Neuron (in vitro differentiated cells): ENCODE measurements at regions not wholly inside any gene's neighbourhood (a gene's known extent, or its start where the extent isn't known, plus 50 kb on each side); places are given as distances from the start of the nearest gene placed in this dataset.
"Not testable (repeated sequence)": the region's sequence is repeated elsewhere in the genome, so short reads cannot be mapped to it uniquely, and the experiment has no call there.

ENCODE experiments used
- H2AFZ ChIP-seq: one replicate; pipeline ENCODE4 v1.6.1; 2013; ENCODE audit warnings: low read depth, mild to moderate bottlenecking, inconsistent platforms, low read length, moderate library complexity
- H3K27me3 ChIP-seq: one replicate; pipeline ENCODE4 v1.6.1; 2013; ENCODE audit warnings: low read length; ENCODE audit not compliant: insufficient read depth
- H3K36me3 ChIP-seq: one replicate; pipeline ENCODE4 v1.6.1; 2013; ENCODE audit warnings: low read length; ENCODE audit not compliant: insufficient read depth
- H3K4me1 ChIP-seq: one replicate; pipeline ENCODE4 v1.6.1; 2013; ENCODE audit warnings: low read length; ENCODE audit not compliant: insufficient read depth
- H3K4me3 ChIP-seq: 2 replicates; pipeline ENCODE4 v1.5.1; 2013; ENCODE audit warnings: mild to moderate bottlenecking, low read length, moderate library complexity
- H3K9me3 ChIP-seq: one replicate; pipeline ENCODE4 v1.6.1; 2013; ENCODE audit warnings: low read length

GRCh38 chr21:35190201-35190701 lies 141.1 kb upstream of the RUNX1 start:
- H3K4me3 ChIP-seq: no peak overlapping the region
- no peaks in the 10 kb centered on the region for H3K4me1 ChIP-seq
- H3K9me3 ChIP-seq: no peaks in the 10 kb centered on the region
- no peaks in the 10 kb centered on the region for H3K36me3 ChIP-seq
- H3K27me3 ChIP-seq: no peaks in the 10 kb centered on the region
- no peak overlapping the region for H2AFZ ChIP-seq

- Histone ChIP-seq H3K9me3 (no peaks in the 10 kb centered on the region), H3K4me3 (no peak overlapping the region), H2AFZ (no peak overlapping the region), H3K4me1 (no peaks in the 10 kb centered on the region), H3K36me3 (no peaks in the 10 kb centered on the region), H3K27me3 (no peaks in the 10 kb centered on the region)
These were observed 140.2 kb upstream of the RUNX1 start for GRCh38 chr21:35189077-35189863.

DNA sequence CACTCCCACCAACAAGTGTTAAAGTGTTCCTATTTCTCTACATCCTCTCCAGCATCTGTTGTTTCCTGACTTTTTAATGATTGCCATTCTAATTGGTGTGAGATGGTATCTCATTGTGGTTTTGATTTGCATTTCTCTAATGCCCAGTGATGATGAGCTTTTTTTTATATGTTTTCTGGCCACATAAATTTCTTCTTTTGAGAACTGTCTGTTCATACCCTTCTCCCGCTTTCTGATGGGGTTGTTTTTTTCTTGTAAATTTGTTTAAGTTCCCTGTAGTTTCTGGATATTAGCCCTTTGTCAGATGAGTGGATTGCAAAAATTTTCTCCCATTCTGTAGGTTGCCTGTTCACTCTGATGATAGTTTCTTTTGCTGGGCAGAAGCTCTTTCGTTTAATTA lies 134.3 kb upstream of the RUNX1 start:
- not testable (repeated sequence) for H3K36me3 ChIP-seq, H3K4me1 ChIP-seq, H2AFZ ChIP-seq, H3K27me3 ChIP-seq, H3K4me3 ChIP-seq, H3K9me3 ChIP-seq

DNA sequence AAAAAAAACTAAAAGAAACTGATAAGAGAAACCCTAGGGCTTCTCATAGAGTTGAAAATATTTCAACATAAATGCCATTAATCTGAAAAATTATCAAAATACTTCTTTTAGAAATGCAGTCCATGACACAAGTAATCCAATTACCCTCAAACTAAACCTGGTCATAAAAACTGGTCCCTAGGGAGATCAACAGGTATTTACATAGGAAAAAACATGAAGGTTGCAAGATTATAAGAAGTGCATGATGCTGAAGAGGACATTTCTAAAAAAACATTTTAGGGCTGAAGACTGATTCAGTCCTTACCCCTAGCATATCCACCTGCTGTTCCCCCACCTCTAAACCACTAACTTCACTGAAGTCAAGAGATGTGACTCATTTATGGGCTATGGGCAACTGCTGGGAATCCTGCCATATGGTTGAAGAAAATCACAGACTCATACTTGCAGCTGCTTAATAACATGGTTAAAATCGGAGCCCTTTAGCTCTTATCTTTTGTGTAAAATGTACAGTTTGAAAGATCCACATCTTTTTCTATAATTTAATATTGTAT lies 131.0 kb upstream of the RUNX1 start:
- H3K4me1 ChIP-seq: no peaks in the 10 kb centered on the region
- H3K36me3 ChIP-seq: no peaks in the 10 kb centered on the region
- no peak overlapping the region for H3K4me3 ChIP-seq
- no peak overlapping the region for H2AFZ ChIP-seq
- no peaks in the 10 kb centered on the region for H3K9me3 ChIP-seq
- H3K27me3 ChIP-seq: no peaks in the 10 kb centered on the region

DNA sequence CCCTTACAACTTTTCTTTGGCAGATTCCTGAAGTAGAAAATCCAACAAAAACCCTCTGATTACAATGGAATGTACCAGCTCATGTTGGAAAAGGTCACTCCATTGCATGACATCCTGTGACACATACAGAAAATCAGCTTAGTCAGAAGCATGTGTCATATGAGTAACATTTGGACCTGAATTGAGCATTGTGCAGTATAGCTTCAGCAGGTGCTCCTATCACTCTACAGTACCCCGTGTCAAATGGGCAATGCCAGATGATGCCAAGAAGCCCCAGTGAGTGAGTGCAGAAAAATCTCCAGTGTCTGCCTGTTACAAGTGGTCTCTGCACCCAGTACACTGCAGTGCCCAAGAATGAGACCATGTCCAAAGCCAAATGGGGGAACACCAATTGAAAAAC lies 129.7 kb upstream of the RUNX1 start:
- no peaks in the 10 kb centered on the region for H3K36me3 ChIP-seq
- no peaks in the 10 kb centered on the region for H3K27me3 ChIP-seq
- H3K9me3 ChIP-seq: no peaks in the 10 kb centered on the region
- no peak overlapping the region for H3K4me3 ChIP-seq
- H3K4me1 ChIP-seq: no peaks in the 10 kb centered on the region
- no peak overlapping the region for H2AFZ ChIP-seq

- Histone ChIP-seq H3K27me3 (no peaks in the 10 kb centered on the region), H3K4me1 (no peaks in the 10 kb centered on the region), H3K36me3 (no peaks in the 10 kb centered on the region), H3K4me3 (no peak overlapping the region), H2AFZ (no peak overlapping the region), H3K9me3 (no peaks in the 10 kb centered on the region)
These were observed 129.0 kb upstream of the RUNX1 start for GRCh38 chr21:35178098-35178497.

DNA sequence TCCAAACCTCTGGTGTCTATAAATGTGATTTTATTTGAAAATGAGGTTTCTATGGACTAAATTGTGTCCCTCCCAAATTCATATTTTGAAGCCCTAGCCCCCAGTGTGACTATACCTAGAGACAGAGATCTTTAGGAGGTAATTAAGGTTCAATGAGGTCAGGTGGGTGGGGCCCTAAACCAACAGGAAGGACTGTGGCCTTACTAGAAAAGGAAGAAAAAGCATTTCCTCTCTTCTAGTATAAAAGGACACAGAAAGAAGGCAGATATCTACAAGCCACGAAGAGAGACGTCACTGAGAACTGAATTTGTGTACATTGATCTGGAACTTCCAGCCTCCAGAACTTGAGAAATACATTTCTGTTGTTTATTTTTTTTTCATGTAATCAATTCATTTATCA lies 123.1 kb upstream of the RUNX1 start:
- no peaks in the 10 kb centered on the region for H3K4me1 ChIP-seq
- no peak overlapping the region for H3K4me3 ChIP-seq
- H2AFZ ChIP-seq: no peak overlapping the region
- H3K9me3 ChIP-seq: no peaks in the 10 kb centered on the region
- H3K27me3 ChIP-seq: no peaks in the 10 kb centered on the region
- no peaks in the 10 kb centered on the region for H3K36me3 ChIP-seq

DNA sequence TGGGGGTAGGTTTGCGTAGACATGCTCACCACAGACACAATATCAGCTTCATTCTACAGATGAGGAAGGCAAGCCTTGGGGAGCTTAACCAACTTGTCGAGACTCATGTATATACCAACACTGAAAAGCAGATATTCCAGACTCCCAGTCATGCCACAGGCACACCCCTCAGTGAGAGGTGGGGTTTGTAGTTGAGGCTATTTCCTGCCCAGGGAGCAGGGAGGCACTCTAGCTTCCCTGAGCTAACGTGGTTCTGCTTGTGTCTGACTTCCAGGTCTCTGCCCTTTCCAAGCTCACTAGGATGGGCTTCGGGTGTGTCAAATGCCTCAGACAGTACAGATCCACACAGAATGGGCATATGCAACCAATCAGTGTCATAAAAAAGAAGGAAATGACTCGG lies 122.3 kb upstream of the RUNX1 start:
- no peaks in the 10 kb centered on the region for H3K4me1 ChIP-seq
- no peak overlapping the region for H2AFZ ChIP-seq

GRCh38 chr21:35170818-35171217 lies 121.7 kb upstream of the RUNX1 start:
- Histone ChIP-seq H3K36me3 (no peaks in the 10 kb centered on the region), H3K27me3 (no peaks in the 10 kb centered on the region), H2AFZ (no peak overlapping the region), H3K9me3 (no peaks in the 10 kb centered on the region), H3K4me1 (no peaks in the 10 kb centered on the region), H3K4me3 (no peak overlapping the region)

More for the DNA sequence above, 122.3 kb upstream of the RUNX1 start:
- Histone ChIP-seq H3K27me3 (no peaks in the 10 kb centered on the region), H3K9me3 (no peaks in the 10 kb centered on the region), H3K4me3 (no peak overlapping the region), H3K36me3 (no peaks in the 10 kb centered on the region)

- no peak overlapping the region for H3K4me3 ChIP-seq
- H3K36me3 ChIP-seq: no peaks in the 10 kb centered on the region
These were observed 121.1 kb upstream of the RUNX1 start for GRCh38 chr21:35170244-35170643.

DNA sequence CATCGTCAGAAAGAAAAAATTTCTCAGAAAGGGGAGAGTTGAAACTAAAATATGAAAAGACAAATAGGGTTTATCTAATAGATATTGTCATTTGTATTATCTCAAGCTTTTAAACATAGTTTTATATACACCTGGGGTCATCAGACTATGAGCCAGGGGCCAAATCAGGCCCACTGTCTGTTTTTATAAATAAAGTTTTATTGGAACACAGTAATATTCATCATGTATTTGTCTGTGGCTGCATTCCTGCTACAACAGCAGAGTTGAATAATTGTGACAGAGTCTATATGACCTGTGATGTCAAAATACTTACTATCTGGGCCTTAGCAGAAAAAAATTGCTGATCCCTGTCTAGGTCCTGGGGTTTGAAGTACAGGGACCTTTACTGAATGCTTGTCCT lies 120.5 kb upstream of the RUNX1 start:
- Histone ChIP-seq H3K4me1 (no peaks in the 10 kb centered on the region), H2AFZ (no peak overlapping the region), H3K36me3 (no peaks in the 10 kb centered on the region), H3K9me3 (no peaks in the 10 kb centered on the region), H3K4me3 (no peak overlapping the region), H3K27me3 (no peaks in the 10 kb centered on the region)

More at GRCh38 chr21:35170244-35170643, 121.1 kb upstream of the RUNX1 start:
- Histone ChIP-seq H3K9me3 (no peaks in the 10 kb centered on the region), H3K4me1 (no peaks in the 10 kb centered on the region), H2AFZ (no peak overlapping the region), H3K27me3 (no peaks in the 10 kb centered on the region)

- Histone ChIP-seq H2AFZ (no peak overlapping the region), H3K4me1 (no peaks in the 10 kb centered on the region), H3K4me3 (no peak overlapping the region), H3K27me3 (no peaks in the 10 kb centered on the region), H3K9me3 (no peaks in the 10 kb centered on the region), H3K36me3 (no peaks in the 10 kb centered on the region)
These were observed 119.6 kb upstream of the RUNX1 start for GRCh38 chr21:35168735-35169134.

GRCh38 chr21:35164971-35165483 lies 115.9 kb upstream of the RUNX1 start:
- Histone ChIP-seq H3K36me3 (no peaks in the 10 kb centered on the region), H3K9me3 (no peaks in the 10 kb centered on the region)

More at GRCh38 chr21:35164971-35165483, 115.9 kb upstream of the RUNX1 start:
- Histone ChIP-seq H3K4me3 (no peak overlapping the region), H2AFZ (no peak overlapping the region), H3K4me1 (no peaks in the 10 kb centered on the region), H3K27me3 (no peaks in the 10 kb centered on the region)
